ENCODE measurements at regions not wholly inside any gene's neighbourhood (a gene's known extent, or its start where the extent isn't known, plus 50 kb on each side); places are given as distances from the start of the nearest gene placed in this dataset.

DNA sequence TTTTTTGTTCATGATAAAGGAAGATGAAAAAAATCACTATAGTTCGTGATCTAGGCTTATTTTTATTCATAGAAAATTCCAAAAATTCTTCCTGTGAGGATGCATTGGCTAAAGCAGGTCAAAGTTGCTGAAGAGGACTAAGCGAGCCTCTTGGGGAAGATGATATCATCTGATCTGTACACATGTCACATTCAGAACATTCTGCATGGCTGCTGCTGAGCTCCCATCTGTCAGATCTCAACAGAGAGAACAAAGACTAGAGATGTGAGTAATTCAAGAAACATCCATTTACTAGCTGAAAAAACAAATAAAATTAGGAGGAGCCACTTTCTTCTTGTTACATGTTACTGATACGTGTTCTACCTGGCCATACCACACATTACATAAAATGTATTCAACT is 518.6 kb upstream of the FSIP2 start:
- TF ChIP-seq POLR2A (IDR thresholded peaks at IDR 0.05; ENCODE audit: low read depth, low read length): no peak
- no peak for TF ChIP-seq POLR2AphosphoS5 (IDR thresholded peaks at IDR 0.05; ENCODE audit: low read depth, low read length)
- TF ChIP-seq TAF1 (IDR thresholded peaks at IDR 0.05; ENCODE audit: low read depth, low read length): no peak
- TF ChIP-seq SPI1 (IDR thresholded peaks at IDR 0.05; ENCODE audit: low read depth, low read length): no peak
- TF ChIP-seq PAX5 (IDR thresholded peaks at IDR 0.05; ENCODE audit: insufficient read depth, low read length, severe bottlenecking): no peak

Measured in GM12891 (cell line).